MCF 10A (cell line): ENCODE measurements at regions not wholly inside any gene's neighbourhood (a gene's known extent, or its start where the extent isn't known, plus 50 kb on each side); places are given as distances from the start of the nearest gene placed in this dataset.

Source experiments
- BruUV-seq: library from RNA; stranded (reverse); fragments of 400-500 nt; replicated peaks from 2 replicates; lab custom pipeline; 2021; lab: Mats Ljungman, UMichigan
- CTCF ChIA-PET: fragments of 300-600 bp; sonication (Branson Sonifier 250); formaldehyde crosslinking; extraction: SDS; loops from one replicate; lab custom pipeline; 2021; ENCODE audit warnings: antibody characterized with exemption, inconsistent platforms; lab: Yijun Ruan, JAX
- POLR2A ChIA-PET: fragments of 300-600, 350-650 bp; sonication (Branson Sonifier 250); formaldehyde crosslinking; extraction: SDS; loops from one replicate; lab custom pipeline; 2020; ENCODE audit warnings: antibody characterized with exemption, inconsistent platforms; lab: Yijun Ruan, JAX
- DNase-seq: peaks from one replicate; pipeline ENCODE4 v3.0.0-alpha.2; 2018; ENCODE audit not compliant: unreplicated experiment
- H3K27ac Mint-ChIP-seq: one replicate; pipeline ENCODE4 v1.8.0; 2022; ENCODE audit warnings: mild to moderate bottlenecking, low read depth, mixed read lengths; ENCODE audit not compliant: unreplicated experiment
- H3K27me3 Mint-ChIP-seq: one replicate; pipeline ENCODE4 v1.8.0; 2022; ENCODE audit warnings: mixed read lengths; ENCODE audit not compliant: insufficient read depth, unreplicated experiment
- H3K36me3 Mint-ChIP-seq: one replicate; pipeline ENCODE4 v1.8.0; 2022; ENCODE audit warnings: mild to moderate bottlenecking, moderate library complexity, mixed read lengths; ENCODE audit not compliant: insufficient read depth, unreplicated experiment
- H3K4me1 Mint-ChIP-seq: one replicate; pipeline ENCODE4 v1.8.0; 2022; ENCODE audit warnings: mixed read lengths; ENCODE audit not compliant: insufficient read depth, unreplicated experiment
- H3K4me3 Mint-ChIP-seq: one replicate; pipeline ENCODE4 v1.8.0; 2022; ENCODE audit warnings: mild to moderate bottlenecking, moderate library complexity, mixed read lengths; ENCODE audit not compliant: unreplicated experiment
- H3K9me3 Mint-ChIP-seq: one replicate; pipeline ENCODE4 v1.8.0; 2022; ENCODE audit warnings: mixed read lengths; ENCODE audit not compliant: unreplicated experiment
- CTCF ChIP-seq: fragments of 200-600 bp; IDR thresholded peaks from one replicate; pipeline ENCODE4 v1.8.0; 2022; ENCODE audit warnings: antibody characterized with exemption, mild to moderate bottlenecking; ENCODE audit not compliant: unreplicated experiment
- intact Hi-C: fragments of 100-400 bp; cut with micrococcal nuclease; formaldehyde crosslinking; loops from 2 replicates; pipeline ENCODE4 v1.14.1; 2022

- H3K27ac Mint-ChIP-seq = no peak overlapping the region
- POLR2A ChIA-PET = interaction anchor here (0.8 to 1.3 kb wide), 4 partner anchors 8 to 35 kb away, joined by 3 to 4 read pairs (median 3); no protein-coding TSS in a partner anchor
Measured at GRCh38 chr5:110852541-110852940, 113.7 kb downstream of the SLC25A46 start.

GRCh38 chr5:110853267-110853666, 114.5 kb downstream of the SLC25A46 start:
- Mint-ChIP-seq H3K36me3 (no peaks in the 10 kb centered on the region), H3K4me3 (no peak overlapping the region), H3K27me3 (no peaks in the 10 kb centered on the region), H3K4me1 (peaks cover 13% of the 10 kb centered on the region), H3K27ac (no peak overlapping the region), H3K9me3 (no peaks in the 10 kb centered on the region)
- peak; percentile 27 for DNase-seq
- no peak for TF ChIP-seq CTCF
- ChIA-PET CTCF (interaction anchor here (1.0 to 1.4 kb wide), 2 partner anchors 8 to 12 kb away, joined by 4 to 6 read pairs; no protein-coding TSS in a partner anchor), POLR2A (interaction anchor here (0.6 to 1.3 kb wide), 6 partner anchors 8 to 494 kb away, joined by 3 to 4 read pairs (median 3); no protein-coding TSS in a partner anchor)
- no TSS peak for BruUV-seq
- intact Hi-C loops = no loop called here

More at GRCh38 chr5:110852541-110852940, 113.7 kb downstream of the SLC25A46 start:
- Mint-ChIP-seq H3K9me3 (no peaks in the 10 kb centered on the region), H3K4me3 (no peak overlapping the region), H3K27me3 (no peaks in the 10 kb centered on the region), H3K4me1 (peaks cover 13% of the 10 kb centered on the region), H3K36me3 (no peaks in the 10 kb centered on the region)
- CTCF ChIA-PET = interaction anchor here (1.4 kb wide), 1 partner anchor 13 kb away, joined by 6 read pairs; no protein-coding TSS in a partner anchor
- intact Hi-C loops = no loop called here
- no peak for DNase-seq
- no TSS peak for BruUV-seq
- TF ChIP-seq CTCF = no peak

- Mint-ChIP-seq H3K27me3 (no peaks in the 10 kb centered on the region), H3K27ac (no peak overlapping the region), H3K4me3 (no peak overlapping the region), H3K9me3 (no peaks in the 10 kb centered on the region), H3K4me1 (peaks cover 13% of the 10 kb centered on the region), H3K36me3 (no peaks in the 10 kb centered on the region)
- TF ChIP-seq CTCF = no peak
- ChIA-PET POLR2A (interaction anchor here (0.7 kb wide), 1 partner anchor 219 kb away, joined by 3 read pairs; no protein-coding TSS in a partner anchor), CTCF (interaction anchor here (1.4 kb wide), 1 partner anchor 11 kb away, joined by 6 read pairs; no protein-coding TSS in a partner anchor)
- intact Hi-C loops = no loop called here
- BruUV-seq = no TSS peak
- DNase-seq = no peak
Measured at GRCh38 chr5:110854200-110854599, 115.4 kb downstream of the SLC25A46 start.

GRCh38 chr5:110855961-110856360, 117.2 kb downstream of the SLC25A46 start:
- H3K4me3 Mint-ChIP-seq = no peak overlapping the region
- intact Hi-C loops = no loop called here
- ChIA-PET CTCF (interaction anchor here (0.7 to 1.1 kb wide), 3 partner anchors 29 to 668 kb away, joined by 3 to 4 read pairs (median 3); no protein-coding TSS in a partner anchor), POLR2A (interaction anchor here (0.6 to 1.2 kb wide), 2 partner anchors 12 to 221 kb away, joined by 3 read pairs; no protein-coding TSS in a partner anchor)
- TF ChIP-seq CTCF = no peak
- no peak for DNase-seq
- H3K27ac Mint-ChIP-seq = no peak overlapping the region
- no peaks in the 10 kb centered on the region for H3K27me3 Mint-ChIP-seq
- no TSS peak for BruUV-seq
- no peaks in the 10 kb centered on the region for H3K36me3 Mint-ChIP-seq
- no peaks in the 10 kb centered on the region for H3K9me3 Mint-ChIP-seq
- peaks cover 13% of the 10 kb centered on the region for H3K4me1 Mint-ChIP-seq
